ENCODE measurements at regions not wholly inside any gene's neighbourhood (a gene's known extent, or its start where the extent isn't known, plus 50 kb on each side); places are given as distances from the start of the nearest gene placed in this dataset.
"Not testable (repeated sequence)": the region's sequence is repeated elsewhere in the genome, so short reads cannot be mapped to it uniquely, and the experiment has no call there.

- H3K9me3 ChIP-seq (ENCODE audit: control insufficient read depth, low read length); H3K4me1 ChIP-seq (ENCODE audit: control insufficient read depth, insufficient read depth, low read length); H3K27me3 ChIP-seq (ENCODE audit: control insufficient read depth, insufficient read depth); intact Hi-C loops (cut with DNase I); H3K4me3 ChIP-seq (ENCODE audit: low read length); ATAC-seq; H3K27ac ChIP-seq (ENCODE audit: low read length); DNase-seq: not testable (repeated sequence)
- WGBS: 53% methylated on average over 2 of the region's 2 CpGs
These were observed 437.8 kb upstream of the TUSC1 start for GRCh38 chr9:26116085-26116484.

- H3K27ac ChIP-seq (ENCODE audit: low read length): no peak overlapping the region
- WGBS: 75% methylated on average over 2 of the region's 2 CpGs
- no peak for DNase-seq
- ATAC-seq: no peak
- no peaks in the 10 kb centered on the region for H3K9me3 ChIP-seq (ENCODE audit: control insufficient read depth, low read length)
- intact Hi-C loops (cut with DNase I): no loop called here
- H3K4me1 ChIP-seq (ENCODE audit: control insufficient read depth, insufficient read depth, low read length): no peaks in the 10 kb centered on the region
- no peak overlapping the region for H3K4me3 ChIP-seq (ENCODE audit: low read length)
- no peaks in the 10 kb centered on the region for H3K27me3 ChIP-seq (ENCODE audit: control insufficient read depth, insufficient read depth)
These were observed 434.5 kb upstream of the TUSC1 start for GRCh38 chr9:26112724-26113123.

- Histone ChIP-seq H3K27ac (ENCODE audit: low read length) (no peak overlapping the region), H3K9me3 (ENCODE audit: control insufficient read depth, low read length) (no peaks in the 10 kb centered on the region), H3K4me3 (ENCODE audit: low read length) (no peak overlapping the region), H3K4me1 (ENCODE audit: control insufficient read depth, insufficient read depth, low read length) (no peaks in the 10 kb centered on the region), H3K27me3 (ENCODE audit: control insufficient read depth, insufficient read depth) (no peaks in the 10 kb centered on the region)
- 12% methylated on average over 1 of the region's 1 CpG for WGBS
- no peak for ATAC-seq
- DNase-seq: no peak
- intact Hi-C loops (cut with DNase I): no loop called here
These were observed 408.2 kb upstream of the TUSC1 start for GRCh38 chr9:26086396-26086795.

- Histone ChIP-seq H3K9me3 (ENCODE audit: control insufficient read depth, low read length) (no peaks in the 10 kb centered on the region), H3K27me3 (ENCODE audit: control insufficient read depth, insufficient read depth) (no peaks in the 10 kb centered on the region), H3K27ac (ENCODE audit: low read length) (no peak overlapping the region), H3K4me1 (ENCODE audit: control insufficient read depth, insufficient read depth, low read length) (no peaks in the 10 kb centered on the region), H3K4me3 (ENCODE audit: low read length) (no peak overlapping the region)
- WGBS: 65% methylated on average over 5 of the region's 5 CpGs
- no peak for ATAC-seq
- DNase-seq: no peak
- intact Hi-C loops (cut with DNase I): no loop called here
These were observed 403.6 kb upstream of the TUSC1 start for GRCh38 chr9:26081847-26082246.

- H3K27me3 ChIP-seq (ENCODE audit: control insufficient read depth, insufficient read depth): no peaks in the 10 kb centered on the region
- no peaks in the 10 kb centered on the region for H3K9me3 ChIP-seq (ENCODE audit: control insufficient read depth, low read length)
- ATAC-seq (no peak), DNase-seq (no peak)
- no peak overlapping the region for H3K27ac ChIP-seq (ENCODE audit: low read length)
- H3K4me1 ChIP-seq (ENCODE audit: control insufficient read depth, insufficient read depth, low read length): no peaks in the 10 kb centered on the region
- intact Hi-C loops (cut with DNase I): no loop called here
- 65% methylated on average over 4 of the region's 4 CpGs for WGBS
- no peak overlapping the region for H3K4me3 ChIP-seq (ENCODE audit: low read length)
These were observed 400.5 kb upstream of the TUSC1 start for GRCh38 chr9:26078706-26079105.

- WGBS: 78% methylated on average over 4 of the region's 4 CpGs
- no peak overlapping the region for H3K27ac ChIP-seq (ENCODE audit: low read length)
- no peak overlapping the region for H3K4me3 ChIP-seq (ENCODE audit: low read length)
- no peaks in the 10 kb centered on the region for H3K9me3 ChIP-seq (ENCODE audit: control insufficient read depth, low read length)
- DNase-seq (peak in 1 of 3 donors; percentile 9), ATAC-seq (no peak)
- no peaks in the 10 kb centered on the region for H3K27me3 ChIP-seq (ENCODE audit: control insufficient read depth, insufficient read depth)
- H3K4me1 ChIP-seq (ENCODE audit: control insufficient read depth, insufficient read depth, low read length): no peaks in the 10 kb centered on the region
- intact Hi-C loops (cut with DNase I): no loop called here
These were observed 399.6 kb upstream of the TUSC1 start for GRCh38 chr9:26077860-26078259.

- intact Hi-C loops (cut with DNase I): no loop called here
- Histone ChIP-seq H3K4me3 (ENCODE audit: low read length) (no peak overlapping the region), H3K27me3 (ENCODE audit: control insufficient read depth, insufficient read depth) (no peaks in the 10 kb centered on the region), H3K4me1 (ENCODE audit: control insufficient read depth, insufficient read depth, low read length) (no peaks in the 10 kb centered on the region), H3K27ac (ENCODE audit: low read length) (no peak overlapping the region), H3K9me3 (ENCODE audit: control insufficient read depth, low read length) (no peaks in the 10 kb centered on the region)
- WGBS: 80% methylated on average over 1 of the region's 1 CpG
- no peak for DNase-seq
- ATAC-seq: no peak
These were observed 389.4 kb upstream of the TUSC1 start for GRCh38 chr9:26067608-26068007.

- no peaks in the 10 kb centered on the region for H3K27me3 ChIP-seq (ENCODE audit: control insufficient read depth, insufficient read depth)
- H3K4me3 ChIP-seq (ENCODE audit: low read length): no peak overlapping the region
- no peak overlapping the region for H3K27ac ChIP-seq (ENCODE audit: low read length)
- no peaks in the 10 kb centered on the region for H3K4me1 ChIP-seq (ENCODE audit: control insufficient read depth, insufficient read depth, low read length)
- intact Hi-C loops (cut with DNase I): no loop called here
- ATAC-seq (no peak), DNase-seq (no peak)
- no peaks in the 10 kb centered on the region for H3K9me3 ChIP-seq (ENCODE audit: control insufficient read depth, low read length)
- 42% methylated on average over 1 of the region's 1 CpG for WGBS
These were observed 388.0 kb upstream of the TUSC1 start for GRCh38 chr9:26066237-26066636.

- Histone ChIP-seq H3K27ac (ENCODE audit: low read length) (no peak overlapping the region), H3K4me1 (ENCODE audit: control insufficient read depth, insufficient read depth, low read length) (no peaks in the 10 kb centered on the region), H3K9me3 (ENCODE audit: control insufficient read depth, low read length) (no peaks in the 10 kb centered on the region), H3K4me3 (ENCODE audit: low read length) (no peak overlapping the region), H3K27me3 (ENCODE audit: control insufficient read depth, insufficient read depth) (no peaks in the 10 kb centered on the region)
- ATAC-seq (no peak), DNase-seq (no peak)
- WGBS: 42% methylated on average over 4 of the region's 4 CpGs
- intact Hi-C loops (cut with DNase I): no loop called here
These were observed 383.8 kb upstream of the TUSC1 start for GRCh38 chr9:26061948-26062575.

- ATAC-seq: no peak
- no peaks in the 10 kb centered on the region for H3K4me1 ChIP-seq (ENCODE audit: control insufficient read depth, insufficient read depth, low read length)
- intact Hi-C loops (cut with DNase I): no loop called here
- WGBS: 32% methylated on average over 1 of the region's 1 CpG
- no peak overlapping the region for H3K4me3 ChIP-seq (ENCODE audit: low read length)
- no peak for DNase-seq
- no peak overlapping the region for H3K27ac ChIP-seq (ENCODE audit: low read length)
- H3K9me3 ChIP-seq (ENCODE audit: control insufficient read depth, low read length): no peaks in the 10 kb centered on the region
- no peaks in the 10 kb centered on the region for H3K27me3 ChIP-seq (ENCODE audit: control insufficient read depth, insufficient read depth)
These were observed 380.1 kb upstream of the TUSC1 start for GRCh38 chr9:26058111-26058895.

- DNase-seq: no peak
- Histone ChIP-seq H3K9me3 (ENCODE audit: control insufficient read depth, low read length) (no peaks in the 10 kb centered on the region), H3K27me3 (ENCODE audit: control insufficient read depth, insufficient read depth) (no peaks in the 10 kb centered on the region), H3K4me1 (ENCODE audit: control insufficient read depth, insufficient read depth, low read length) (no peaks in the 10 kb centered on the region), H3K4me3 (ENCODE audit: low read length) (no peak overlapping the region), H3K27ac (ENCODE audit: low read length) (no peak overlapping the region)
- intact Hi-C loops (cut with DNase I): no loop called here
- WGBS: 71% methylated on average over 3 of the region's 3 CpGs
- no peak for ATAC-seq
These were observed 378.8 kb upstream of the TUSC1 start for GRCh38 chr9:26057050-26057449.
